Stimulated activated naive B cell treated with anti-CD40 and anti-IgM and Interleukin-4, amounts not matched to agents 10 μg/mL and 1 μg/mL and 100 μg/mL, for 72 hours (primary cell): ENCODE measurements at regions not wholly inside any gene's neighbourhood (a gene's known extent, or its start where the extent isn't known, plus 50 kb on each side); places are given as distances from the start of the nearest gene placed in this dataset.

ENCODE experiments used
- ATAC-seq, 2 donors: fragments of 150-1000 bp; cut with Tn5 transposase; replicated peaks; 2 replicates each; pipeline ENCODE4 v1.10.0; 2021; ENCODE audit warnings: moderate library complexity in 1 of 2
- DNase-seq: peaks from one replicate; pipeline ENCODE4 v3.0.0; 2021
- H3K27ac Mint-ChIP-seq: one replicate; pipeline ENCODE4 v1.8.0; 2022; ENCODE audit warnings: mild to moderate bottlenecking, mixed read lengths
- H3K27me3 Mint-ChIP-seq, 2 donors: one replicate each; pipeline ENCODE4 v1.8.0; 2022; ENCODE audit warnings: mixed read lengths in 2 of 2
- H3K36me3 Mint-ChIP-seq, 2 donors: one replicate each; pipeline ENCODE4 v1.8.0; 2022; ENCODE audit warnings: mixed read lengths in 2 of 2, mild to moderate bottlenecking in 1 of 2
- H3K4me1 Mint-ChIP-seq, 2 donors: one replicate each; pipeline ENCODE4 v1.8.0; 2022; ENCODE audit warnings: mixed read lengths in 2 of 2, mild to moderate bottlenecking in 1 of 2
- H3K4me3 Mint-ChIP-seq, 2 donors: one replicate each; pipeline ENCODE4 v1.8.0; 2022; ENCODE audit warnings: mild to moderate bottlenecking in 2 of 2, mixed read lengths in 2 of 2, moderate library complexity in 1 of 2
- H3K9me3 Mint-ChIP-seq, 2 donors: one replicate each; pipeline ENCODE4 v1.8.0; 2022; ENCODE audit warnings: mixed read lengths in 2 of 2, mild to moderate bottlenecking in 1 of 2

GRCh38 chr4:180430283-180430682, 1812.9 kb upstream of the TENM3 start:
- no peak overlapping the region for H3K4me3 Mint-ChIP-seq
- no peaks in the 10 kb centered on the region for H3K27me3 Mint-ChIP-seq
- no peak for ATAC-seq
- no peak overlapping the region for H3K27ac Mint-ChIP-seq
- no peaks in the 10 kb centered on the region for H3K9me3 Mint-ChIP-seq
- DNase-seq = no peak
- H3K36me3 Mint-ChIP-seq = no peaks in the 10 kb centered on the region
- no peaks in the 10 kb centered on the region for H3K4me1 Mint-ChIP-seq

- ATAC-seq (no peak), DNase-seq (no peak)
- no peaks in the 10 kb centered on the region for H3K36me3 Mint-ChIP-seq
- no peak overlapping the region for H3K4me3 Mint-ChIP-seq
- H3K27me3 Mint-ChIP-seq = peaks cover 0 to 6% of the 10 kb centered on the region in 2 donors
- no peak overlapping the region for H3K27ac Mint-ChIP-seq
- no peaks in the 10 kb centered on the region for H3K9me3 Mint-ChIP-seq
- peaks cover 0 to 5% of the 10 kb centered on the region in 2 donors for H3K4me1 Mint-ChIP-seq
Observed at GRCh38 chr4:180434131-180434895, 1808.9 kb upstream of the TENM3 start.

- Mint-ChIP-seq H3K4me1 (peaks cover 0 to 5% of the 10 kb centered on the region in 2 donors), H3K27me3 (peaks cover 0 to 6% of the 10 kb centered on the region in 2 donors), H3K36me3 (no peaks in the 10 kb centered on the region), H3K4me3 (no peak overlapping the region), H3K27ac (no peak overlapping the region), H3K9me3 (no peaks in the 10 kb centered on the region)
- DNase-seq = no peak
- no peak for ATAC-seq
Observed at GRCh38 chr4:180436361-180436760, 1806.8 kb upstream of the TENM3 start.

GRCh38 chr4:180437601-180438000, 1805.6 kb upstream of the TENM3 start:
- DNase-seq = no peak
- Mint-ChIP-seq H3K4me3 (no peak overlapping the region), H3K27ac (no peak overlapping the region), H3K27me3 (peaks cover 0 to 6% of the 10 kb centered on the region in 2 donors), H3K9me3 (no peaks in the 10 kb centered on the region), H3K36me3 (no peaks in the 10 kb centered on the region), H3K4me1 (peaks cover 0 to 5% of the 10 kb centered on the region in 2 donors)
- no peak for ATAC-seq

- no peaks in the 10 kb centered on the region for H3K9me3 Mint-ChIP-seq
- H3K4me1 Mint-ChIP-seq = no peaks in the 10 kb centered on the region
- H3K27ac Mint-ChIP-seq = no peak overlapping the region
- DNase-seq (no peak), ATAC-seq (no peak)
- no peaks in the 10 kb centered on the region for H3K36me3 Mint-ChIP-seq
- no peak overlapping the region for H3K4me3 Mint-ChIP-seq
- H3K27me3 Mint-ChIP-seq = no peaks in the 10 kb centered on the region
Observed at GRCh38 chr4:180448306-180448705, 1794.9 kb upstream of the TENM3 start.

- Mint-ChIP-seq H3K4me3 (no peak overlapping the region), H3K36me3 (no peaks in the 10 kb centered on the region), H3K27ac (no peak overlapping the region), H3K27me3 (no peaks in the 10 kb centered on the region), H3K9me3 (no peaks in the 10 kb centered on the region), H3K4me1 (no peaks in the 10 kb centered on the region)
- ATAC-seq = peak; percentile 44 to 52
- no peak for DNase-seq
Observed at GRCh38 chr4:180449395-180449956, 1793.7 kb upstream of the TENM3 start.

GRCh38 chr4:180455226-180455625, 1788.0 kb upstream of the TENM3 start:
- no peaks in the 10 kb centered on the region for H3K27me3 Mint-ChIP-seq
- no peak overlapping the region for H3K4me3 Mint-ChIP-seq
- ATAC-seq (no peak), DNase-seq (no peak)
- H3K36me3 Mint-ChIP-seq = no peaks in the 10 kb centered on the region
- H3K27ac Mint-ChIP-seq = no peak overlapping the region
- H3K4me1 Mint-ChIP-seq = no peaks in the 10 kb centered on the region
- H3K9me3 Mint-ChIP-seq = no peaks in the 10 kb centered on the region

GRCh38 chr4:180456928-180457327, 1786.3 kb upstream of the TENM3 start:
- H3K27me3 Mint-ChIP-seq = no peaks in the 10 kb centered on the region
- H3K36me3 Mint-ChIP-seq = no peaks in the 10 kb centered on the region
- no peaks in the 10 kb centered on the region for H3K4me1 Mint-ChIP-seq
- ATAC-seq (no peak), DNase-seq (no peak)
- no peak overlapping the region for H3K4me3 Mint-ChIP-seq
- no peaks in the 10 kb centered on the region for H3K9me3 Mint-ChIP-seq
- H3K27ac Mint-ChIP-seq = no peak overlapping the region

- Mint-ChIP-seq H3K27me3 (no peaks in the 10 kb centered on the region), H3K36me3 (no peaks in the 10 kb centered on the region), H3K9me3 (no peaks in the 10 kb centered on the region), H3K4me3 (no peak overlapping the region), H3K4me1 (no peaks in the 10 kb centered on the region), H3K27ac (no peak overlapping the region)
- no peak for ATAC-seq
- DNase-seq = no peak
Observed at GRCh38 chr4:180462116-180462515, 1781.1 kb upstream of the TENM3 start.

- Mint-ChIP-seq H3K36me3 (no peaks in the 10 kb centered on the region), H3K27me3 (no peaks in the 10 kb centered on the region), H3K4me3 (no peak overlapping the region), H3K9me3 (no peaks in the 10 kb centered on the region), H3K4me1 (no peaks in the 10 kb centered on the region), H3K27ac (no peak overlapping the region)
- no peak for ATAC-seq
- no peak for DNase-seq
Observed at GRCh38 chr4:180465364-180465763, 1777.8 kb upstream of the TENM3 start.

- Mint-ChIP-seq H3K4me1 (no peaks in the 10 kb centered on the region), H3K36me3 (no peaks in the 10 kb centered on the region), H3K27me3 (no peaks in the 10 kb centered on the region), H3K4me3 (no peak overlapping the region), H3K27ac (no peak overlapping the region), H3K9me3 (no peaks in the 10 kb centered on the region)
- DNase-seq (no peak), ATAC-seq (no peak)
Observed at GRCh38 chr4:180483036-180483435, 1760.2 kb upstream of the TENM3 start.

- no peak for DNase-seq
- Mint-ChIP-seq H3K27ac (no peak overlapping the region), H3K36me3 (no peaks in the 10 kb centered on the region), H3K9me3 (no peaks in the 10 kb centered on the region), H3K27me3 (no peaks in the 10 kb centered on the region), H3K4me1 (no peaks in the 10 kb centered on the region), H3K4me3 (no peak overlapping the region)
- no peak for ATAC-seq
Observed at GRCh38 chr4:180485407-180485806, 1757.8 kb upstream of the TENM3 start.

GRCh38 chr4:180486342-180486741, 1756.9 kb upstream of the TENM3 start:
- no peak overlapping the region for H3K27ac Mint-ChIP-seq
- no peaks in the 10 kb centered on the region for H3K27me3 Mint-ChIP-seq
- H3K4me3 Mint-ChIP-seq = no peak overlapping the region
- no peaks in the 10 kb centered on the region for H3K9me3 Mint-ChIP-seq
- H3K4me1 Mint-ChIP-seq = no peaks in the 10 kb centered on the region
- no peak for DNase-seq
- H3K36me3 Mint-ChIP-seq = no peaks in the 10 kb centered on the region
- no peak for ATAC-seq

GRCh38 chr4:180489787-180490186, 1753.4 kb upstream of the TENM3 start:
- no peaks in the 10 kb centered on the region for H3K36me3 Mint-ChIP-seq
- H3K9me3 Mint-ChIP-seq = peaks cover 0 to 2% of the 10 kb centered on the region in 2 donors
- no peak for ATAC-seq
- H3K4me1 Mint-ChIP-seq = no peaks in the 10 kb centered on the region
- H3K4me3 Mint-ChIP-seq = no peak overlapping the region
- no peak overlapping the region for H3K27ac Mint-ChIP-seq
- H3K27me3 Mint-ChIP-seq = no peaks in the 10 kb centered on the region
- DNase-seq = no peak

GRCh38 chr4:180491210-180491609, 1752.0 kb upstream of the TENM3 start:
- Mint-ChIP-seq H3K4me1 (no peaks in the 10 kb centered on the region), H3K4me3 (no peak overlapping the region), H3K9me3 (peaks cover 0 to 2% of the 10 kb centered on the region in 2 donors)

More at GRCh38 chr4:180491210-180491609, 1752.0 kb upstream of the TENM3 start:
- no peak for DNase-seq
- Mint-ChIP-seq H3K36me3 (no peaks in the 10 kb centered on the region), H3K27me3 (no peaks in the 10 kb centered on the region), H3K27ac (no peak overlapping the region)
- ATAC-seq = no peak
